Ovary (tissue), 7 donors: ENCODE measurements at regions not wholly inside any gene's neighbourhood (a gene's known extent, or its start where the extent isn't known, plus 50 kb on each side); places are given as distances from the start of the nearest gene placed in this dataset.

ENCODE experiments used
- DNase-seq, 5 donors: peaks; one replicate each; pipeline ENCODE4 v3.0.0-alpha.2; 2019 to 2020
- H3K27ac ChIP-seq, 2 donors: fragments of 200-600 bp; one replicate each; pipeline versions ENCODE4 v1.5.1 to v1.8.0; 2019 to 2022
- H3K27me3 ChIP-seq: fragments of 200-600 bp; one replicate; pipeline ENCODE4 v1.8.0; 2022
- H3K36me3 ChIP-seq: fragments of 200-600 bp; sonication (generic); one replicate; pipeline ENCODE4 v1.5.1; 2019
- H3K4me1 ChIP-seq: one replicate; pipeline ENCODE4 v1.8.1; 2013; ENCODE audit warnings: mild to moderate bottlenecking, moderate library complexity; ENCODE audit not compliant: insufficient read depth
- H3K4me3 ChIP-seq: fragments of 200-600 bp; sonication (generic); one replicate; pipeline ENCODE4 v1.5.1; 2017
- H3K9me3 ChIP-seq, 2 donors: fragments of 200-600 bp in 1 of 2; sonication (generic) in 1 of 2; one replicate each; pipeline versions ENCODE4 v1.5.1 to v1.8.1; 2013 to 2019; ENCODE audit warnings: mild to moderate bottlenecking in 1 of 2, moderate library complexity in 1 of 2
- EP300 ChIP-seq: sonication (generic); formaldehyde crosslinking; IDR thresholded peaks from one replicate; pipeline ENCODE4 v1.6.1; 2017; ENCODE audit warnings: antibody characterized with exemption
- POLR2A ChIP-seq: fragments of 450-650 bp; IDR thresholded peaks from one replicate; pipeline ENCODE4 v1.6.1; 2017; ENCODE audit warnings: antibody characterized with exemption, mild to moderate bottlenecking, moderate library complexity
- WGBS, 3 donors: extraction: QIAGEN DNeasy Blood & Tissue Kit in 1 of 3; methylation state at CpG; one replicate each; pipeline versions ENCODE4 v1.1.5 to v1.1.7; 2013 to 2017; 5-methylcytosine and 5-hydroxymethylcytosine counted together
- intact Hi-C, 4 donors: fragments of 100-400 bp; cut with DNase I; formaldehyde crosslinking; loops; one replicate each; pipeline versions ENCODE4 v1.11.0 to v1.15.1; 2022 to 2023
- TF ChIP-seq, protein P1 (sequence below), 3 donors: fragments of 450-650 bp in 2 of 3; fragments of 200-600 bp in 1 of 3; IDR thresholded peaks; one replicate each; pipeline versions ENCODE4 v1.5.1 to v1.8.0; 2016 to 2022; ENCODE audit warnings: antibody characterized with exemption in 3 of 3, mild to moderate bottlenecking in 1 of 3
- donor health status: DM: no; HTN: no; CAD: no; lungs with moderate emphysema.
- donor health status: DM: no; HTN: no; CAD: no.
- donor health status: Bipolar disorder and iron deficiency.
- donor health status: DM: no; HTN: no; CAD: no.
- donor health status: DM: yes; HTN: yes; CAD: no.

DNA sequence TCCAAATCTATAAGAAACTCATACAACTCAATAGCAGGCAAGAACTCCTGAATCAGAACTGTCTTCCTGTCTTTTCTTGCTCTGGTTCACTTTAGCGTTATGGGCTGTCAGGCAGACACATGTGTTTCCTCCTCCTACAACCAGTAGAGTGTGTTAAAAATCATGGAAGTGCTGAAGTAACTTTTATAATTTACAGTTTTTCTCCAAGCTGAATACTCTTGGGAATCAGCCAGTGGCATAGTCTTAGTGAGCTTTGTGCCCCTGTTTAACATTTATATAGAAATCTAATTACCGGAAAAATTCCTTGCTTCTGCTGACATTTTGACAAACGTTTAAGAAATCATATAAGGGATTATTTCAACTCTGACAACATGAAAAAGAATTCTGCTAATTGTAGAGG is 113.1 kb upstream of the RGS18 start:
- no peak for DNase-seq
- Histone ChIP-seq H3K27ac (no peak overlapping the region), H3K36me3 (no peaks in the 10 kb centered on the region), H3K9me3 (no peaks in the 10 kb centered on the region), H3K4me1 (no peaks in the 10 kb centered on the region), H3K4me3 (no peak overlapping the region), H3K27me3 (no peaks in the 10 kb centered on the region)
- TF ChIP-seq EP300 (no peak), POLR2A (no peak)
- TF ChIP-seq, protein P1, sequence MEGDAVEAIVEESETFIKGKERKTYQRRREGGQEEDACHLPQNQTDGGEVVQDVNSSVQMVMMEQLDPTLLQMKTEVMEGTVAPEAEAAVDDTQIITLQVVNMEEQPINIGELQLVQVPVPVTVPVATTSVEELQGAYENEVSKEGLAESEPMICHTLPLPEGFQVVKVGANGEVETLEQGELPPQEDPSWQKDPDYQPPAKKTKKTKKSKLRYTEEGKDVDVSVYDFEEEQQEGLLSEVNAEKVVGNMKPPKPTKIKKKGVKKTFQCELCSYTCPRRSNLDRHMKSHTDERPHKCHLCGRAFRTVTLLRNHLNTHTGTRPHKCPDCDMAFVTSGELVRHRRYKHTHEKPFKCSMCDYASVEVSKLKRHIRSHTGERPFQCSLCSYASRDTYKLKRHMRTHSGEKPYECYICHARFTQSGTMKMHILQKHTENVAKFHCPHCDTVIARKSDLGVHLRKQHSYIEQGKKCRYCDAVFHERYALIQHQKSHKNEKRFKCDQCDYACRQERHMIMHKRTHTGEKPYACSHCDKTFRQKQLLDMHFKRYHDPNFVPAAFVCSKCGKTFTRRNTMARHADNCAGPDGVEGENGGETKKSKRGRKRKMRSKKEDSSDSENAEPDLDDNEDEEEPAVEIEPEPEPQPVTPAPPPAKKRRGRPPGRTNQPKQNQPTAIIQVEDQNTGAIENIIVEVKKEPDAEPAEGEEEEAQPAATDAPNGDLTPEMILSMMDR (IDR thresholded peaks at IDR 0.05) = no peak
- intact Hi-C loops = no loop called here
- WGBS, 3 donors = 35 to 41% (median 37%) methylated on average over 3 of the region's 3 CpGs

DNA sequence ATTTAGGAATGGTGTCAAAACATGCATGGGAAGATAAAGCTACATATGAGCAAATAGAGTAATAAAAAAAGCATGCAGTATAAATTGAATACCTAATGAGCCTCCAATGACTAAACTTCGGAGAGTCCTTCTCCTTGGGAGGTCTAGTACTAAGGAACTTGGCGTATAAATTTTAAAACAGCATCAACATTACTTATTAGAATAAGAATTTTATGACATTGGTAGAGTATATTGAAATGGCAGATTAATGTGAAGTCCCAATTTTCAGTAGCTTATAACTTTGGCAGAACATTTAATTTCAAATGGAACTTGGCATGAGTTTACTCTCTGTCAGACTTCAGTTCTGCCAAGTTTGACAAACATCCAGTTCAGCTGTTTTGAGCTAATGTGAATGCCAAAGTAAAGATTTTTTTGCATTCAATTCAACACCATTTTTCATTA is 104.7 kb upstream of the RGS18 start:
- intact Hi-C loops = no loop called here
- Histone ChIP-seq H3K9me3 (no peaks in the 10 kb centered on the region), H3K27me3 (no peaks in the 10 kb centered on the region), H3K36me3 (no peaks in the 10 kb centered on the region), H3K4me1 (no peaks in the 10 kb centered on the region), H3K27ac (no peak overlapping the region), H3K4me3 (no peak overlapping the region)
- 44 to 56% (median 54%) methylated on average over 2 of the region's 2 CpGs for WGBS, 3 donors
- DNase-seq = no peak
- TF ChIP-seq, protein P1 (IDR thresholded peaks at IDR 0.05) = no peak
- no peak for TF ChIP-seq POLR2A
- no peak for TF ChIP-seq EP300

- Histone ChIP-seq H3K36me3 (no peaks in the 10 kb centered on the region), H3K27ac (no peak overlapping the region), H3K4me3 (no peak overlapping the region), H3K4me1 (no peaks in the 10 kb centered on the region), H3K9me3 (no peaks in the 10 kb centered on the region), H3K27me3 (no peaks in the 10 kb centered on the region)
- DNase-seq = no peak
- TF ChIP-seq POLR2A (no peak), EP300 (no peak)
- TF ChIP-seq, protein P1 (IDR thresholded peaks at IDR 0.05) = no peak
- 81 to 88% (median 83%) methylated on average over 2 of the region's 2 CpGs for WGBS, 3 donors
- intact Hi-C loops = no loop called here
These were observed 100.5 kb upstream of the RGS18 start for GRCh38 chr1:192057766-192058165.

DNA sequence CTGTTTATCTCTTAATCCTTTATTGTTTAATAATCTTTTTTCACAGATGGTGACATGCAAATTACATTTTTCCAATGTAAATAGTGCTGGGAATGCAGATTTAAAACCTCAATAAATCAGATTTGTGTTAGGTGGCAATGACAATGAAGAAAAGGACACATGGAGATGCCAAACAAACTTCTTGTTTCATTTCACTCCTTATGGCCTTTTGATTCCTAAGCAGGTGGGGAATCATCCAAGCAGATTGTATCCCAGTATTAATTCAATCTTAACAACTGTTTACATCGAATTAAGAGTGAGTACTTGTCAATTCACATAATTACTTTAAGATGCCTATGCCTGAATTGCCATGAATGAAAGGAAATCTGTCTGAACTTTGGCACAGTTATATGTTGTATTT is 98.9 kb upstream of the RGS18 start:
- WGBS, 3 donors = 69 to 90% (median 81%) methylated on average over 1 of the region's 1 CpG
- H3K4me1 ChIP-seq = no peaks in the 10 kb centered on the region
- no peaks in the 10 kb centered on the region for H3K27me3 ChIP-seq
- TF ChIP-seq, protein P1 (IDR thresholded peaks at IDR 0.05) = no peak
- no peak for TF ChIP-seq POLR2A
- TF ChIP-seq EP300 = no peak
- H3K4me3 ChIP-seq = no peak overlapping the region
- H3K36me3 ChIP-seq = no peaks in the 10 kb centered on the region
- no peaks in the 10 kb centered on the region for H3K9me3 ChIP-seq
- intact Hi-C loops = no loop called here
- no peak overlapping the region for H3K27ac ChIP-seq
- DNase-seq = no peak

- no peak overlapping the region for H3K4me3 ChIP-seq
- no peaks in the 10 kb centered on the region for H3K9me3 ChIP-seq
- no peak for DNase-seq
- no peaks in the 10 kb centered on the region for H3K27me3 ChIP-seq
- WGBS, 3 donors = 57 to 63% (median 61%) methylated on average over 2 of the region's 2 CpGs
- H3K36me3 ChIP-seq = no peaks in the 10 kb centered on the region
- no peaks in the 10 kb centered on the region for H3K4me1 ChIP-seq
- H3K27ac ChIP-seq = no peak overlapping the region
- TF ChIP-seq EP300 = no peak
- TF ChIP-seq, protein P1 (IDR thresholded peaks at IDR 0.05) = no peak
- TF ChIP-seq POLR2A = no peak
- intact Hi-C loops = no loop called here
These were observed 96.7 kb upstream of the RGS18 start for GRCh38 chr1:192061556-192061955.
